ENCODE measurements at regions not wholly inside any gene's neighbourhood (a gene's known extent, or its start where the extent isn't known, plus 50 kb on each side); places are given as distances from the start of the nearest gene placed in this dataset.

GRCh38 chr6:142005021-142005420 lies 127.7 kb upstream of the GJE1 start:
- TF ChIP-seq, protein P1, sequence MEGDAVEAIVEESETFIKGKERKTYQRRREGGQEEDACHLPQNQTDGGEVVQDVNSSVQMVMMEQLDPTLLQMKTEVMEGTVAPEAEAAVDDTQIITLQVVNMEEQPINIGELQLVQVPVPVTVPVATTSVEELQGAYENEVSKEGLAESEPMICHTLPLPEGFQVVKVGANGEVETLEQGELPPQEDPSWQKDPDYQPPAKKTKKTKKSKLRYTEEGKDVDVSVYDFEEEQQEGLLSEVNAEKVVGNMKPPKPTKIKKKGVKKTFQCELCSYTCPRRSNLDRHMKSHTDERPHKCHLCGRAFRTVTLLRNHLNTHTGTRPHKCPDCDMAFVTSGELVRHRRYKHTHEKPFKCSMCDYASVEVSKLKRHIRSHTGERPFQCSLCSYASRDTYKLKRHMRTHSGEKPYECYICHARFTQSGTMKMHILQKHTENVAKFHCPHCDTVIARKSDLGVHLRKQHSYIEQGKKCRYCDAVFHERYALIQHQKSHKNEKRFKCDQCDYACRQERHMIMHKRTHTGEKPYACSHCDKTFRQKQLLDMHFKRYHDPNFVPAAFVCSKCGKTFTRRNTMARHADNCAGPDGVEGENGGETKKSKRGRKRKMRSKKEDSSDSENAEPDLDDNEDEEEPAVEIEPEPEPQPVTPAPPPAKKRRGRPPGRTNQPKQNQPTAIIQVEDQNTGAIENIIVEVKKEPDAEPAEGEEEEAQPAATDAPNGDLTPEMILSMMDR (conservative IDR thresholded peaks at IDR 0.05; ENCODE audit: low read depth, low read length) = no peak
- no peak for TF ChIP-seq EZH2 (IDR thresholded peaks at IDR 0.05; ENCODE audit: borderline replicate concordance, low read depth, low read length, poor library complexity, severe bottlenecking)

All from A673 (cell line).